CD14-positive monocyte (primary cell): ENCODE measurements at regions not wholly inside any gene's neighbourhood (a gene's known extent, or its start where the extent isn't known, plus 50 kb on each side); places are given as distances from the start of the nearest gene placed in this dataset.

Source experiments
- DNase-seq, 3 donors: peaks; one replicate each; pipeline ENCODE4 v3.0.0-alpha.2; 2011 to 2022
- H2AFZ ChIP-seq: 2 replicates; pipeline ENCODE4 v1.6.0; 2012; ENCODE audit warnings: mild to moderate bottlenecking, low read depth, low read length, inconsistent platforms; ENCODE audit not compliant: insufficient read depth, poor library complexity, severe bottlenecking
- H3K27ac ChIP-seq, 2 donors: 1 replicate in 1 of 2; 2 replicates in 1 of 2; pipeline ENCODE4 v1.5.1; 2012 to 2013; ENCODE audit warnings: low read length in 2 of 2, control low read depth in 1 of 2, inconsistent platforms in 1 of 2, low read depth in 1 of 2, mild to moderate bottlenecking in 1 of 2
- H3K27me3 ChIP-seq, 2 donors: one replicate each; pipeline versions ENCODE4 v1.6.0 to v1.6.1; 2011 to 2013; ENCODE audit warnings: low read length in 2 of 2; ENCODE audit not compliant: control insufficient read depth in 2 of 2, insufficient read depth in 2 of 2
- H3K36me3 ChIP-seq, 2 donors: replicated peaks in 1 of 2; 1 replicate in 1 of 2; 2 replicates in 1 of 2; pipeline versions ENCODE4 v1.5.1 to v1.6.1; 2012 to 2013; ENCODE audit warnings: low read length in 2 of 2, control low read depth in 1 of 2, inconsistent platforms in 1 of 2, mild to moderate bottlenecking in 1 of 2; ENCODE audit not compliant: insufficient read depth in 2 of 2, control insufficient read depth in 1 of 2
- H3K4me1 ChIP-seq, 2 donors: 1 replicate in 1 of 2; 2 replicates in 1 of 2; pipeline versions ENCODE4 v1.5.1 to v1.6.1; 2012 to 2013; ENCODE audit warnings: low read length in 2 of 2, control low read depth in 1 of 2, inconsistent platforms in 1 of 2, mild to moderate bottlenecking in 1 of 2, moderate library complexity in 1 of 2; ENCODE audit not compliant: insufficient read depth in 2 of 2, control insufficient read depth in 1 of 2
- H3K4me2 ChIP-seq: replicated peaks from 2 replicates; pipeline ENCODE3; 2012; ENCODE audit warnings: low read length, moderate library complexity, mild to moderate bottlenecking; ENCODE audit not compliant: poor library complexity, severe bottlenecking; ENCODE audit errors: extremely low read depth
- H3K4me3 ChIP-seq, 3 experiments: fragments of 200-600 bp in 1 of 3; sonication (generic) in 1 of 3; replicated peaks in 1 of 3; 1 replicate in 2 of 3; 2 replicates in 1 of 3; pipeline ENCODE4 v1.5.1; 2011 to 2013; ENCODE audit warnings: low read length in 3 of 3, mild to moderate bottlenecking in 3 of 3, control low read depth in 2 of 3, low read depth in 2 of 3, inconsistent platforms in 1 of 3, moderate library complexity in 1 of 3
- H3K79me2 ChIP-seq: 2 replicates; pipeline ENCODE4 v1.6.0; 2012; ENCODE audit warnings: mild to moderate bottlenecking, control low read depth, inconsistent platforms, low read length, moderate library complexity; ENCODE audit not compliant: insufficient read depth
- H3K9ac ChIP-seq: 2 replicates; pipeline ENCODE4 v1.6.0; 2017; ENCODE audit warnings: low read length, mild to moderate bottlenecking; ENCODE audit not compliant: insufficient read depth, poor library complexity, severe bottlenecking
- H3K9me3 ChIP-seq, 2 donors: replicated peaks in 1 of 2; 1 replicate in 1 of 2; 2 replicates in 1 of 2; pipeline versions ENCODE4 v1.5.1 to v1.6.1; 2012 to 2013; ENCODE audit warnings: low read length in 2 of 2, control low read depth in 1 of 2; ENCODE audit not compliant: control insufficient read depth in 1 of 2, insufficient read depth in 1 of 2
- H4K20me1 ChIP-seq: 2 replicates; pipeline ENCODE4 v1.6.0; 2012; ENCODE audit warnings: mild to moderate bottlenecking, low read length, control low read depth, moderate library complexity; ENCODE audit not compliant: insufficient read depth
- H3K27ac Mint-ChIP-seq, 7 donors: one replicate each; pipeline ENCODE4 v1.8.0; 2020; ENCODE audit warnings: mild to moderate bottlenecking in 7 of 7, mixed read lengths in 7 of 7, moderate library complexity in 6 of 7, inconsistent platforms in 2 of 7
- H3K27me3 Mint-ChIP-seq, 3 donors: one replicate each; pipeline ENCODE4 v1.8.0; 2021 to 2022; ENCODE audit warnings: low read depth in 3 of 3, mild to moderate bottlenecking in 3 of 3, mixed read lengths in 3 of 3, moderate library complexity in 3 of 3, inconsistent platforms in 1 of 3
- H3K36me3 Mint-ChIP-seq, 2 donors: one replicate each; pipeline ENCODE4 v1.8.0; 2020; ENCODE audit warnings: mixed read lengths in 2 of 2, inconsistent platforms in 1 of 2, mild to moderate bottlenecking in 1 of 2
- H3K4me1 Mint-ChIP-seq: one replicate; pipeline ENCODE4 v1.8.0; 2020; ENCODE audit warnings: mild to moderate bottlenecking, mixed read lengths
- H3K4me3 Mint-ChIP-seq, 2 donors: one replicate each; pipeline ENCODE4 v1.8.0; 2020; ENCODE audit warnings: mild to moderate bottlenecking in 2 of 2, mixed read lengths in 2 of 2, moderate library complexity in 1 of 2
- H3K9me3 Mint-ChIP-seq, 7 donors: one replicate each; pipeline ENCODE4 v1.8.0; 2020 to 2022; ENCODE audit warnings: mixed read lengths in 7 of 7, mild to moderate bottlenecking in 6 of 7, moderate library complexity in 6 of 7, inconsistent platforms in 2 of 7
- CTCF ChIP-seq: fragments of 200-600 bp; IDR thresholded peaks from one replicate; pipeline ENCODE4 v1.8.0; 2022; ENCODE audit warnings: antibody characterized with exemption, mild to moderate bottlenecking
- WGBS: methylation state at CpG from one replicate; pipeline ENCODE4 v1.1.5; 2013; ENCODE audit warnings: missing lambda C conversion rate; ENCODE audit not compliant: insufficient coverage; 5-methylcytosine and 5-hydroxymethylcytosine counted together
- intact Hi-C, 2 donors: fragments of 100-400 bp; cut with micrococcal nuclease; formaldehyde crosslinking; loops; one replicate each; pipeline versions ENCODE4 v1.15.0 to v1.15.1; 2023

- DNase-seq: no peak
- Histone ChIP-seq H4K20me1 (no peaks in the 10 kb centered on the region), H3K9me3 (peaks cover 0 to 3% of the 10 kb centered on the region in 2 donors), H2AFZ (no peak overlapping the region), H3K27ac (no peak overlapping the region), H3K4me2 (no peak overlapping the region), H3K36me3 (no peaks in the 10 kb centered on the region), H3K27me3 (no peaks in the 10 kb centered on the region), H3K9ac (no peak overlapping the region), H3K79me2 (no peaks in the 10 kb centered on the region), H3K4me3 (no peak overlapping the region), H3K4me1 (no peaks in the 10 kb centered on the region)
- H3K4me3 Mint-ChIP-seq: no peak overlapping the region
- no peak overlapping the region for H3K27ac Mint-ChIP-seq
- peaks cover 0 to 2% (median 0%) of the 10 kb centered on the region in 3 donors for H3K27me3 Mint-ChIP-seq
- 20% methylated on average over 1 of the region's 3 CpGs for WGBS
- no peaks in the 10 kb centered on the region for H3K4me1 Mint-ChIP-seq
- peaks cover 0 to 9% (median 4%) of the 10 kb centered on the region in 7 donors for H3K9me3 Mint-ChIP-seq
- intact Hi-C loops: no loop called here
- H3K36me3 Mint-ChIP-seq: no peaks in the 10 kb centered on the region
- TF ChIP-seq CTCF: no peak
These were observed 219.5 kb downstream of the TMEM161B start for GRCh38 chr5:88049156-88049555.

- Mint-ChIP-seq H3K36me3 (no peaks in the 10 kb centered on the region), H3K27me3 (peaks cover 0 to 2% (median 0%) of the 10 kb centered on the region in 3 donors), H3K27ac (no peak overlapping the region), H3K9me3 (peaks cover 0 to 3% (median 0%) of the 10 kb centered on the region in 7 donors), H3K4me1 (no peaks in the 10 kb centered on the region), H3K4me3 (no peak overlapping the region)
- no peaks in the 10 kb centered on the region for H3K9me3 ChIP-seq
- H4K20me1 ChIP-seq: no peaks in the 10 kb centered on the region
- H2AFZ ChIP-seq: no peak overlapping the region
- intact Hi-C loops: no loop called here
- no CpG with 5 or more reads among the region's 4 CpGs for WGBS
- H3K4me2 ChIP-seq: no peak overlapping the region
- H3K4me3 ChIP-seq: no peak overlapping the region
- no peaks in the 10 kb centered on the region for H3K4me1 ChIP-seq
- no peak for TF ChIP-seq CTCF
- H3K27me3 ChIP-seq: no peaks in the 10 kb centered on the region
- H3K9ac ChIP-seq: no peak overlapping the region
- H3K36me3 ChIP-seq: no peaks in the 10 kb centered on the region
- no peaks in the 10 kb centered on the region for H3K79me2 ChIP-seq
- no peak overlapping the region for H3K27ac ChIP-seq
- no peak for DNase-seq
These were observed 222.6 kb downstream of the TMEM161B start for GRCh38 chr5:88045931-88046461.
